ENCODE measurements at regions not wholly inside any gene's neighbourhood (a gene's known extent, or its start where the extent isn't known, plus 50 kb on each side); places are given as distances from the start of the nearest gene placed in this dataset.

DNA sequence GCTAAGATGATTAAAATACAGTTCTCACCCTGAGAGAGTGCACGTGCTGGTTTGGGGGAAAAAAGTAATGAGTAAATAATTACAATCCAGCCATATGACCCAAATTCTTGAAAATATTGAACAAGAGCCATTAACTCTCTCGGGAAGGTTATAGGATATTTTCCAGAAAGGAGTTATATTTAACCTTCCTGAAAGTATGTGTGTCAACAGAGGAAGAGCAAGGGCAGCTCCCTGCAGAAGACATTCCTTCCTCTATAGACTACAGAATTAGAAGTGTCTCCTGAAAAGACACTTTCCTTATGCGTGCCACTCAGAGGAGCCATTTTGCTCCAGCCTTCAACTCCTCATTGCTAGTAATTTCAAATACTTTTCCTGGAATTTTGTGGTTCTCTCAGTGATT, 648.7 kb downstream of the USP25 start:
- Histone ChIP-seq H3K36me3 (no peaks in the 10 kb centered on the region), H3K4me3 (no peak overlapping the region), H3K4me1 (peaks cover 39% of the 10 kb centered on the region), H3K27ac (no peak overlapping the region), H3K27me3 (no peaks in the 10 kb centered on the region), H3K9me3 (replicated peaks) (no peaks in the 10 kb centered on the region)
- no peak for DNase-seq

DNA sequence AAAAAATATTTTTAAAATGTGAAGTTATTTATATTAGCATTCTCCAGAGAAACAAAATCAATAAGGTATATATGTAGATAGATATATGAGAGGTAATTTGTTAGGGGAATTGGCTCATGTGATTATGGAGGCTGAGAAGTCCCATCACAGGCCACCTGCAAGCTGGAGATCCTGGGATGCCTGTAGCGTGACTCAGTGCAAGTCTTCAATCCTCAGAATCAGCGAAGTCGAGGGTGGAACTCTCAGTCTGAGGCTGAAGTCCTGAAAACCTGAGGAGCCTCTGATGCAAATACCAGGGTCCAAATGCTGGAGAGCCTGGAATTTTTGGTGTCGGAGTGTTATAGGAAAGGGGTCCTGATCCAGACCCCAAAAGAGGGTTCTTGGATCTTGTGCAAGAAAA, 658.5 kb downstream of the USP25 start:
- no peak overlapping the region for H3K4me3 ChIP-seq
- H3K36me3 ChIP-seq: 0 out of 2 replicates have a peak, but pooled peaks cover 5% of the 10 kb centered on the region
- peaks cover 6% of the 10 kb centered on the region for H3K9me3 ChIP-seq (replicated peaks)
- H3K27me3 ChIP-seq: no peaks in the 10 kb centered on the region
- H3K27ac ChIP-seq: no peak overlapping the region
- no peaks in the 10 kb centered on the region for H3K4me1 ChIP-seq
- DNase-seq: no peak

- H3K4me1 ChIP-seq: no peaks in the 10 kb centered on the region
- no peaks in the 10 kb centered on the region for H3K27me3 ChIP-seq
- H3K27ac ChIP-seq: no peak overlapping the region
- DNase-seq: no peak
- H3K9me3 ChIP-seq (replicated peaks): peaks cover 6% of the 10 kb centered on the region
- H3K4me3 ChIP-seq: no peak overlapping the region
- H3K36me3 ChIP-seq: 0 out of 2 replicates have a peak, but pooled peaks cover 5% of the 10 kb centered on the region
Measured at GRCh38 chr21:16388911-16389560, 659.3 kb downstream of the USP25 start.

DNA sequence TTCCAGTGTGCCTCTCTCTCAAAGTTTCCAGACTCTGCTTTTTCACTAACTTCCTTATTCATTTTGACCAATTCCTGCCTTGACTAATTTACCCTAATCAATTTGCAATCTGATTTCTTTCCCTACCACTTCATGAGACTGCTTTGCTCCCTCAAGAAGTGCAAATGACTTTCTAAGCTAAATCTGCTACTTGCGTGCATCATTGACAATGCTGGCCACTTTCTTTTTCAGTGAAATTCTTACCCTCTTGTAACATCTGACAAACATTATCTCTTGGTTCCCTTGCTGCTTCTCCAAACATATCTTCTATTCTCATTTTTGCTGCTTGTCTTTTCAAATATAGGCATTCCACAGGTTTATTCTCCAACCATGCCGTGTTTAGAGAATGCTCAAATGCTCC, 659.9 kb downstream of the USP25 start:
- Histone ChIP-seq H3K27me3 (no peaks in the 10 kb centered on the region), H3K4me1 (no peaks in the 10 kb centered on the region), H3K36me3 (0 out of 2 replicates have a peak, but pooled peaks cover 5% of the 10 kb centered on the region), H3K27ac (no peak overlapping the region), H3K9me3 (replicated peaks) (peaks cover 6% of the 10 kb centered on the region), H3K4me3 (no peak overlapping the region)
- DNase-seq: no peak

DNA sequence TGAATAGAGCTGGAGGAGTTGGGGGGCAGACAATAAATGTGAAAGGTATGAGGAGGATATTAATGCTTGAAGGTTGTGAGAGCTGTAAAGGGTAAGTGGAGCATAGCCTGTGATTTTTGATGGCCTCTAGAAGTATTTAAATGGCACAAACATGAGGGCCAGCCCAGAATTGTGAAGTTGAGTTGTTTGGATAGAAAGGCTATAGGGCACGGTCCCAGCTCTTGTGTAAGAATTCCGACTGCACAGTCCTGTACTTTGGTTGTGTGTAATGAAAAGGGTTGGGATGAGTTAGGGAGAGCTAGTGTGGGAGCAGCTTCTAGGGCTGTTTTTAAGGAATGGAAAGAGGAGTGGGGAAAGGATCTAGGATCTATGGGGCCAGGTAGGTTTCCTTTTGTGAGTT, 665.5 kb downstream of the USP25 start:
- 0 out of 2 replicates have a peak, but pooled peaks cover 5% of the 10 kb centered on the region for H3K36me3 ChIP-seq
- no peaks in the 10 kb centered on the region for H3K4me1 ChIP-seq
- H3K27ac ChIP-seq: no peak overlapping the region
- H3K9me3 ChIP-seq (replicated peaks): peaks cover 18% of the 10 kb centered on the region
- no peak for DNase-seq
- H3K27me3 ChIP-seq: no peaks in the 10 kb centered on the region
- no peak overlapping the region for H3K4me3 ChIP-seq

DNA sequence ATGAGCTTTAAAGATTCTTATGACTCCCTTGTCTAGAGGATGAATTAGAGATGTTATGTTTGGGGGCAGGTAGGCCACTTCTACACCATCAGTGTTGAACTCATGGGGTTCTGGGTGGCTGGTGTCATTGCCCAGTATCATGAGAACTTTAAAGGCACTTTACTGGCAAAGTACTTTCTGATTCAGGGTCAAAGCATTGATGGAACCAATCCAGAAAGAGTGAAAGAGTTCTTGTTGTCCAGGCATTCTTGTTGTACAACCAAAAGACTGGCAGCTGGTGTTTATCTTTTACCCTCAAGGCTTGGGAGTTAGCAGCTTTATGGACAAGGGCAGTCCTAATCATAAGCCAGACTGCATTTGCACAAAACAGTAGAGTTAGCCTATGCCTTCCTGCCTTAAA, 673.0 kb downstream of the USP25 start:
- DNase-seq: peak in 1 of 2 experiments; percentile 34
- Histone ChIP-seq H3K36me3 (no peaks in the 10 kb centered on the region), H3K4me3 (no peak overlapping the region)

DNA sequence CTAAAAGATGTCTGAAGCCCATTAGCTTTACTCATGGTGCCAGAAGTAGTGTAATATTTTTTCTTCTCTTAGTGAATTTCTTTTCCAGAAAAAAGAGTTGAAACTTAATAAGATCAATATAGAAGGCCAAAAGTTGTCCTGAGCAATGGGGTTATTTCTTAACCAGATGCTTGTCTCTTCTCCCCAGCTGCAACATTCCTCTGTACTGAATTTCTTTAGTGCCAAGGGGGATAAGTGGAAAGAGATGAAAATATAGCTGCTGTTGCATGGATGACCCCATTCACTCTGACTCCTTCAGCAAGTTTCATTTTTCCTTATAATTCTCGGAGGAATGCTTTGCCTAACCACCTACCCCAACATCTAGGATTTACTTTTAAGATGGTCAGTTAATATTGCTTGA, 675.0 kb downstream of the USP25 start:
- peaks cover 3% of the 10 kb centered on the region; the same call in 1 of the 2 replicates for H3K9me3 ChIP-seq (replicated peaks)
- H3K36me3 ChIP-seq: no peaks in the 10 kb centered on the region
- H3K27me3 ChIP-seq: no peaks in the 10 kb centered on the region
- H3K4me1 ChIP-seq: 0 out of 2 replicates have a peak, but pooled peaks cover 4% of the 10 kb centered on the region
- DNase-seq: no peak
- H3K4me3 ChIP-seq: no peak overlapping the region
- no peak overlapping the region for H3K27ac ChIP-seq

More for the DNA sequence above, 673.0 kb downstream of the USP25 start:
- Histone ChIP-seq H3K27ac (no peak overlapping the region), H3K4me1 (no peaks in the 10 kb centered on the region), H3K27me3 (no peaks in the 10 kb centered on the region), H3K9me3 (replicated peaks) (peaks cover 5% of the 10 kb centered on the region; the same call in 1 of the 2 replicates)

GRCh38 chr21:16406355-16406754, 676.6 kb downstream of the USP25 start:
- H3K27ac ChIP-seq: no peak overlapping the region
- no peaks in the 10 kb centered on the region for H3K27me3 ChIP-seq
- no peaks in the 10 kb centered on the region for H3K36me3 ChIP-seq
- no peak for DNase-seq
- peaks cover 9% of the 10 kb centered on the region; the same call in 1 of the 2 replicates for H3K9me3 ChIP-seq (replicated peaks)
- no peak overlapping the region for H3K4me3 ChIP-seq
- H3K4me1 ChIP-seq: 0 out of 2 replicates have a peak, but pooled peaks cover 4% of the 10 kb centered on the region

- Histone ChIP-seq H3K4me1 (0 out of 2 replicates have a peak, but pooled peaks cover 4% of the 10 kb centered on the region), H3K27me3 (no peaks in the 10 kb centered on the region), H3K9me3 (replicated peaks) (peaks cover 11% of the 10 kb centered on the region; the same call in 1 of the 2 replicates), H3K4me3 (no peak overlapping the region), H3K36me3 (no peaks in the 10 kb centered on the region), H3K27ac (no peak overlapping the region)
- no peak for DNase-seq
Measured at GRCh38 chr21:16407403-16408240, 677.8 kb downstream of the USP25 start.

- H3K27me3 ChIP-seq: no peaks in the 10 kb centered on the region
- H3K36me3 ChIP-seq: no peaks in the 10 kb centered on the region
- H3K27ac ChIP-seq: no peak overlapping the region
- H3K4me1 ChIP-seq: 0 out of 2 replicates have a peak, but pooled peaks cover 4% of the 10 kb centered on the region
- peaks cover 11% of the 10 kb centered on the region; the same call in 1 of the 2 replicates for H3K9me3 ChIP-seq (replicated peaks)
- no peak overlapping the region for H3K4me3 ChIP-seq
- no peak for DNase-seq
Measured at GRCh38 chr21:16408280-16408679, 678.5 kb downstream of the USP25 start.

DNA sequence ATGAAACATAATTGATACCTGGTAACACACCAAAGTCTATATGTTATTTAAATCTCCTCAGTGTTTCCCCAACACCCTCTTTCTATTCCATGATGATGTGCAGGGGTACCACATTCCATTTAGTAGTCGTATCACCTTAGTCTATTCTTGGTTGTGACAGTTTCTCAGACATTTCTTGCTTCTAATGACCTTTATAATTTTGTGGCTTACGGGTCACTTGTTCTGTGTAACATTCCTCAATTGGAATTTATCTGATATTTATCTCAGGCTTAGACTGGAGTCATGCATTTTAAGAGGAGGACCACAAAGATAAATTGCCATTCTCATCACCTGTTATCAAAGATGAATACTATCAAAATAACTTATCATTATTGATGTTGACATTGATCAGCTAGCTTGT, 679.6 kb downstream of the USP25 start:
- H3K9me3 ChIP-seq (replicated peaks): peaks cover 11% of the 10 kb centered on the region; the same call in 1 of the 2 replicates
- H3K27me3 ChIP-seq: no peaks in the 10 kb centered on the region
- 0 out of 2 replicates have a peak, but pooled peaks cover 4% of the 10 kb centered on the region for H3K4me1 ChIP-seq
- no peaks in the 10 kb centered on the region for H3K36me3 ChIP-seq
- H3K4me3 ChIP-seq: no peak overlapping the region
- DNase-seq: no peak
- no peak overlapping the region for H3K27ac ChIP-seq

- DNase-seq: no peak
- H3K27me3 ChIP-seq: no peaks in the 10 kb centered on the region
- no peak overlapping the region for H3K27ac ChIP-seq
- H3K4me3 ChIP-seq: no peak overlapping the region
- no peaks in the 10 kb centered on the region for H3K36me3 ChIP-seq
- peaks cover 21% of the 10 kb centered on the region for H3K4me1 ChIP-seq
- H3K9me3 ChIP-seq (replicated peaks): no peaks in the 10 kb centered on the region
Measured at GRCh38 chr21:16418226-16418625, 688.4 kb downstream of the USP25 start.

DNA sequence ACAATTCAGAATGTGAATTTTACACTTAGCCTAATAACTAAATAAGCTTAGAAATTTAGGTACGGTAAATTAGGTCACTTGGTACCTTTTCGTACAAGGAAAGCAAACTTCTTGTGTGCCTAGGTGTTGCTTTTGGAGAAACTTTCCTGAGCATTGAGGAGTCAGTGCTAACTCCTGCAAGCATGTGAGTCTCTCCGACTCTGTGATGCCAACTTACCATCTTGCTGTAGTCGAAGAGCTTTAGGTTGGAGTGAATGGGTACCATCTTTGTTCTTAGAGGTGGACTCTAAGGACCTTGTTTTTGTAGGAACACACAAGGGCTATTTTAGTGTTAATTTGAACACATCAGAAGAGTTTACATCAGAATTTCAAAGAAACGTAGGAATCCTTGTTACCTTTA, 688.9 kb downstream of the USP25 start:
- H3K27me3 ChIP-seq: no peaks in the 10 kb centered on the region
- peak overlapping the region; percentile 66 for H3K4me3 ChIP-seq
- H3K4me1 ChIP-seq: peaks cover 22% of the 10 kb centered on the region
- H3K27ac ChIP-seq: peak overlapping the region; percentile 76
- H3K9me3 ChIP-seq (replicated peaks): no peaks in the 10 kb centered on the region
- no peak for DNase-seq
- no peaks in the 10 kb centered on the region for H3K36me3 ChIP-seq

GRCh38 chr21:16419188-16419921, 689.6 kb downstream of the USP25 start:
- peak overlapping the region; percentile 76 for H3K27ac ChIP-seq
- peaks cover 22% of the 10 kb centered on the region for H3K4me1 ChIP-seq
- H3K36me3 ChIP-seq: no peaks in the 10 kb centered on the region
- peak; percentile 94 to 99 for DNase-seq
- H3K4me3 ChIP-seq: peak overlapping the region; percentile 66
- H3K9me3 ChIP-seq (replicated peaks): no peaks in the 10 kb centered on the region
- no peaks in the 10 kb centered on the region for H3K27me3 ChIP-seq
